K562 (cell line): ENCODE measurements at regions not wholly inside any gene's neighbourhood (a gene's known extent, or its start where the extent isn't known, plus 50 kb on each side); places are given as distances from the start of the nearest gene placed in this dataset.

Experiments
- ATAC-seq: fragments of 200-7000 bp; cut with Tn5 transposase; 3 replicates; pipeline ENCODE4 v1.9.1; 2020; ENCODE audit warnings: moderate library complexity
- BruUV-seq: library from RNA; stranded (reverse); fragments of 400-500 nt; replicated peaks from 2 replicates; lab custom pipeline; 2021; lab: Mats Ljungman, UMichigan
- CTCF ChIA-PET: fragments of 300-600 bp; formaldehyde crosslinking; extraction: SDS; loops from one replicate; lab custom pipeline; 2021; ENCODE audit warnings: low intra/inter-chr PET ratio; lab: Yijun Ruan, JAX
- POLR2A ChIA-PET: fragments of 300-600, 350-650 bp; sonication (Branson Sonifier 250); formaldehyde crosslinking; extraction: SDS; loops from one replicate; lab custom pipeline; 2021; ENCODE audit warnings: antibody characterized with exemption, inconsistent platforms; lab: Yijun Ruan, JAX
- DNase-seq, 4 experiments: peaks; one replicate each; pipeline versions ENCODE4 v3.0.0 to v3.0.0-alpha.2; 2011 to 2018; ENCODE audit warnings: low spot score in 3 of 4, mixed read lengths in 3 of 4; ENCODE audit errors: extremely low read depth in 1 of 4
- FAIRE-seq: peaks from 2 replicates; lab custom pipeline; 2011; peaks lifted over from hg19 to GRCh38; lab: Jason Lieb, UNC
- H2AFZ ChIP-seq: 2 replicates; pipeline ENCODE4 v1.6.0; 2011; ENCODE audit warnings: low read depth, low read length, control low read depth, inconsistent platforms
- H3K27ac ChIP-seq: fragments of 200-600 bp; 3 replicates; pipeline ENCODE4 v1.8.0; 2011; ENCODE audit warnings: low read depth, mild to moderate bottlenecking, control low read depth, inconsistent platforms, low read length, moderate library complexity, mixed read lengths; ENCODE audit errors: extremely low read depth
- H3K27me3 ChIP-seq, 2 experiments: fragments of 300-600 bp in 1 of 2; 2 replicates in 1 of 2; 3 replicates in 1 of 2; pipeline versions ENCODE4 v1.6.0 to v1.8.0; 2011; ENCODE audit warnings: inconsistent platforms in 2 of 2, low read length in 2 of 2, mild to moderate bottlenecking in 1 of 2, mixed read lengths in 1 of 2, moderate library complexity in 1 of 2; ENCODE audit not compliant: control insufficient read depth in 2 of 2, insufficient read depth in 2 of 2
- H3K36me3 ChIP-seq: fragments of 300-600 bp; 3 replicates; pipeline ENCODE4 v1.8.0; 2011; ENCODE audit warnings: mild to moderate bottlenecking, low read length, inconsistent platforms; ENCODE audit not compliant: control insufficient read depth, insufficient read depth
- H3K4me1 ChIP-seq, 2 experiments: fragments of 200-600 bp in 1 of 2; replicated peaks in 1 of 2; 2 replicates in 1 of 2; 3 replicates in 1 of 2; pipeline versions ENCODE4 v1.5.1 to v1.8.0; 2011; ENCODE audit warnings: inconsistent platforms in 2 of 2, low read length in 2 of 2, mild to moderate bottlenecking in 1 of 2, mixed read lengths in 1 of 2, moderate library complexity in 1 of 2; ENCODE audit not compliant: control insufficient read depth in 2 of 2, insufficient read depth in 2 of 2
- H3K4me2 ChIP-seq: 2 replicates; pipeline ENCODE4 v1.6.1; 2011; ENCODE audit warnings: low read length, control low read depth, inconsistent platforms, mixed read lengths; ENCODE audit not compliant: insufficient read depth
- H3K4me3 ChIP-seq: fragments of 200-600 bp; sonication (generic), shearing (Covaris generic); 2 replicates; pipeline ENCODE4 v1.5.1; 2016; ENCODE audit warnings: control low read depth, inconsistent platforms
- H3K79me2 ChIP-seq: fragments of 200-600 bp; 3 replicates; pipeline ENCODE4 v1.8.0; 2011; ENCODE audit warnings: low read length, inconsistent platforms; ENCODE audit not compliant: control insufficient read depth, insufficient read depth
- H3K9ac ChIP-seq, 2 experiments: 2 replicates each; pipeline versions ENCODE4 v1.6.0 to v1.6.1; 2011; ENCODE audit warnings: low read depth in 2 of 2, low read length in 2 of 2, control low read depth in 1 of 2, inconsistent platforms in 1 of 2, mild to moderate bottlenecking in 1 of 2, mixed read lengths in 1 of 2; ENCODE audit not compliant: insufficient read depth in 1 of 2
- H3K9me1 ChIP-seq: one replicate; pipeline ENCODE4 v1.6.0; 2011; ENCODE audit warnings: inconsistent platforms, mild to moderate bottlenecking, low read length, moderate library complexity; ENCODE audit not compliant: control insufficient read depth, insufficient read depth
- H3K9me3 ChIP-seq: replicated peaks from 2 replicates; pipeline ENCODE4 v1.5.1; 2011; ENCODE audit warnings: low read depth, low read length, inconsistent platforms; ENCODE audit not compliant: control insufficient read depth, insufficient read depth
- H4K20me1 ChIP-seq: replicated peaks from 2 replicates; pipeline ENCODE4 v1.6.1; 2011; ENCODE audit warnings: low read length, inconsistent platforms, mixed read lengths; ENCODE audit not compliant: control insufficient read depth, insufficient read depth
- FOS ChIP-seq: IDR thresholded peaks from 3 replicates; pipeline ENCODE4 v1.6.1; 2011; ENCODE audit not compliant: insufficient read length; ENCODE audit errors: extremely low read depth
- HMGXB4 ChIP-seq: sonication (generic); formaldehyde crosslinking; IDR thresholded peaks from 2 replicates; pipeline ENCODE4 v1.8.1; 2023; ENCODE audit warnings: mild to moderate bottlenecking, missing genetic modification reagents
- L3MBTL2 ChIP-seq: fragments of 450-650 bp; IDR thresholded peaks from 2 replicates; pipeline ENCODE4 v1.6.1; 2016; ENCODE audit warnings: mild to moderate bottlenecking, moderate library complexity
- PCBP1 ChIP-seq: fragments of 200-400 bp; formaldehyde crosslinking; IDR thresholded peaks from 2 replicates; pipeline ENCODE4 v1.6.1; 2018; ENCODE audit warnings: mild to moderate bottlenecking, low read depth, low read length; ENCODE audit not compliant: poor library complexity, severe bottlenecking
- POU5F1 ChIP-seq: fragments of 150-350 bp; IDR thresholded peaks from 2 replicates; pipeline ENCODE4 v1.6.1; 2014; ENCODE audit warnings: borderline replicate concordance, low read length, low read depth, mild to moderate bottlenecking; ENCODE audit not compliant: partially characterized antibody
- RAD51 ChIP-seq: fragments of 450-650 bp; IDR thresholded peaks from 2 replicates; pipeline ENCODE4 v1.7.1; 2016; ENCODE audit warnings: low read depth, mild to moderate bottlenecking, borderline replicate concordance
- RBBP5 ChIP-seq: fragments of 200-600 bp; sonication (generic); IDR thresholded peaks from 2 replicates; pipeline ENCODE4 v1.6.1; 2012; ENCODE audit warnings: borderline replicate concordance, mild to moderate bottlenecking, low read length, control low read depth, inconsistent platforms; ENCODE audit not compliant: insufficient read depth, poor library complexity, severe bottlenecking
- TFAP4 ChIP-seq: sonication (generic); formaldehyde crosslinking; IDR thresholded peaks from 2 replicates; pipeline ENCODE4 v1.8.0; 2022; ENCODE audit warnings: missing genetic modification reagents, mild to moderate bottlenecking, moderate library complexity, borderline replicate concordance
- ZBED1 ChIP-seq: IDR thresholded peaks from 2 replicates; pipeline ENCODE4 v1.6.1; 2014
- ZMIZ1 ChIP-seq, 2 experiments: fragments of 150-350 bp in 1 of 2; IDR thresholded peaks; 2 replicates each; pipeline ENCODE4 v1.6.1; 2012 to 2016; ENCODE audit warnings: low read depth in 2 of 2, low read length in 2 of 2, mild to moderate bottlenecking in 1 of 2, moderate library complexity in 1 of 2
- WGBS: fragments of 100-300 bp; shearing (Covaris generic); methylation state at CpG from one replicate; pipeline ENCODE4 v1.1.6; 2016; ENCODE audit warnings: low coverage, mixed read lengths; ENCODE audit not compliant: insufficient coverage; ENCODE audit errors: missing lambda C conversion rate; 5-methylcytosine and 5-hydroxymethylcytosine counted together
- in situ Hi-C: fragments of 300-500 bp; cut with MboI; formaldehyde crosslinking; loops from 4 replicates; pipeline ENCODE4 v1.15.0; 2018; ENCODE audit warnings: inconsistent platforms, mixed read lengths
- intact Hi-C: fragments of 100-400 bp; cut with micrococcal nuclease; formaldehyde crosslinking; loops from 2 replicates; pipeline ENCODE4 v1.14.2; 2022
- TF ChIP-seq, protein P1 (sequence below): IDR thresholded peaks from 2 replicates; pipeline ENCODE4 v1.6.1; 2016; ENCODE audit warnings: missing genetic modification characterization, missing compliant biosample characterization

- H2AFZ ChIP-seq = no peak overlapping the region
- no peaks in the 10 kb centered on the region for H3K36me3 ChIP-seq
- H3K27me3 ChIP-seq = no peaks in the 10 kb centered on the region
- no TSS peak for BruUV-seq
- CTCF ChIA-PET = no interaction called here
- H3K4me3 ChIP-seq = no peak overlapping the region
- FAIRE-seq = no peak
- H3K4me2 ChIP-seq = no peak overlapping the region
- H3K4me1 ChIP-seq = no peaks in the 10 kb centered on the region
- no peaks in the 10 kb centered on the region for H3K9me1 ChIP-seq
- TF ChIP-seq ZBED1 (no peak), L3MBTL2 (no peak), ZMIZ1 (IDR thresholded peaks at IDR 0.05; ENCODE audit: low read depth in 2 of 2, low read length in 2 of 2) (no peak), RBBP5 (no peak), PCBP1 (no peak), RAD51 (no peak), TFAP4 (CRISPR knock-in tag) (no peak), POU5F1 (no peak), FOS (no peak), HMGXB4 (CRISPR knock-in tag) (no peak)
- TF ChIP-seq, protein P1, sequence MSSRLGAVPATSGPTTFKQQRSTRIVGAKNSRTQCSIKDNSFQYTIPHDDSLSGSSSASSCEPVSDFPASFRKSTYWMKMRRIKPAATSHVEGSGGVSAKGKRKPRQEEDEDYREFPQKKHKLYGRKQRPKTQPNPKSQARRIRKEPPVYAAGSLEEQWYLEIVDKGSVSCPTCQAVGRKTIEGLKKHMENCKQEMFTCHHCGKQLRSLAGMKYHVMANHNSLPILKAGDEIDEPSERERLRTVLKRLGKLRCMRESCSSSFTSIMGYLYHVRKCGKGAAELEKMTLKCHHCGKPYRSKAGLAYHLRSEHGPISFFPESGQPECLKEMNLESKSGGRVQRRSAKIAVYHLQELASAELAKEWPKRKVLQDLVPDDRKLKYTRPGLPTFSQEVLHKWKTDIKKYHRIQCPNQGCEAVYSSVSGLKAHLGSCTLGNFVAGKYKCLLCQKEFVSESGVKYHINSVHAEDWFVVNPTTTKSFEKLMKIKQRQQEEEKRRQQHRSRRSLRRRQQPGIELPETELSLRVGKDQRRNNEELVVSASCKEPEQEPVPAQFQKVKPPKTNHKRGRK = no peak
- TF ChIP-seq, all 486 proteins: peak for 0
- no peaks in the 10 kb centered on the region for H3K79me2 ChIP-seq
- intact Hi-C loops (no loop called here), in situ Hi-C loops (no loop called here)
- H3K9me3 ChIP-seq = no peaks in the 10 kb centered on the region
- no peak overlapping the region for H3K9ac ChIP-seq
- 8% methylated on average over 5 of the region's 5 CpGs for WGBS
- DNase-seq (no peak), ATAC-seq (no peak)
- no peak overlapping the region for H3K27ac ChIP-seq
- no peaks in the 10 kb centered on the region for H4K20me1 ChIP-seq
- POLR2A ChIA-PET = no interaction called here
Observed at GRCh38 chr4:138085736-138086305, 156.3 kb downstream of the SLC7A11 start.
